Stimulated activated CD4-positive, alpha-beta T cell treated with anti-CD3 and anti-CD28 coated beads, Interleukin-4, amount 100 ng/mL, for 48 hours (primary cell): ENCODE measurements at regions not wholly inside any gene's neighbourhood (a gene's known extent, or its start where the extent isn't known, plus 50 kb on each side); places are given as distances from the start of the nearest gene placed in this dataset.
A peak's percentile ranks its signal among the peaks of the same experiment; 100 is the strongest.
"Not testable (repeated sequence)": the region's sequence is repeated elsewhere in the genome, so short reads cannot be mapped to it uniquely, and the experiment has no call there.

ENCODE experiments used
- DNase-seq, 2 donors: peaks; one replicate each; pipeline ENCODE4 v3.0.0-alpha.2; 2020; ENCODE audit warnings: low read depth in 2 of 2

- no peak for DNase-seq
Observed at GRCh38 chr1:143699731-143700130, 272.1 kb downstream of the FAM72C start.

DNA sequence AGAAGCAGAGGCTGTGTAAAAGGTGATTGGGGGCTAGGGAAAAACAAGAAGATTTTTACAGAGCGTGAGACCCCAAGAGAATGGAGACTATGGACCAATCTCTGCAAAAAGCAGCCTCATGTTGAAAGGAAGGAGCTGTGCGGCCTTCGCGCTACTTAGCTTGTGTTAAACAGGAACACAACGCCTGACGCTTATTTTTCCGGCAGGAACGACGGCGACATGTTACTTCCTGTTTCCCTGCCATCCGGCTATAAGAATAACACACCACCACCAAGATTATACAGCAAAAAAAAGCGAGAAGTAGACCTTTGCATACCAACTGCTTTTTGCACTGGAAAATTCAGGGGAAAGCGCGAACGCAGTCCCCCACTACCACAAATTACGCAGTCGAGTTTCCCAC, 272.7 kb downstream of the FAM72C start:
- no peak for DNase-seq

DNA sequence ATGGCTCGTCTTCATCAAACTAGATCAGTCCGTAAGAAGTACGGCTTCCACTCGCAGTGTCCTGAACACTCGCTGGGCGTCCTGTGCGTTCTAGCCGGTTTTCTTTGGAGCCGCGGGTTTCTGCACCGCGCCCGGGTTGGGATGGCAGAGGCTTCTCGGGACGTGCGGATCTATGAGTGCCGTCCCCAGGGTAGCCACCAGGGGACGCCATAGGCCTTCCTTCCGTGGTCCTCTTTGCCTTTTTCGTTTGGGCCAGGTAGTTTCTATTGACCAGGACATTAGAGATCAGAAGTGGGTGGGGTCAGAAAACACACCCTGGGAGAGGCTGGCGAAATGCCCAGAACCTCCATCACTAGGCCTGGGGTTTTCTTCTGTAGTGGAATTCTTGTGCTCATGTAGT, 273.8 kb downstream of the FAM72C start:
- DNase-seq, result peak; percentile 15 to 33

DNA sequence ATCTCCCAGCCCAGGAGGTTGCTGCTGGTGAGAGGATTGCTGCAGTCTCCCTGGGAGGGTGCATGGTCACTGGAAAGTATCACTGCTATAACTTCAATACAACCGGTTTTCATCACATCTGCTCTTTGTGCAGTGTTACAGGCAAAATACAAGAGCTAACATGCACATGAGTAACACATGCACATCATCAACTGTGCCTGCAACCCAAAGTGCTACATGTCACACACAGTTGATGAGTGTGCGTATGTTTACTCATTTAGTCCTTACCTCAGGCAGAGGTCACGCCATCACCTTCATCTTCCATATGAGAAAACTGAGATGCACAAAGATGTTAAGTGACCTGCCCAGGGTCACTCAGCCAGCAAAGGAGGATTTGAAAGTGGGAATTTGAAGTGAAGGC, 277.7 kb downstream of the FAM72C start:
- no peak for DNase-seq

DNA sequence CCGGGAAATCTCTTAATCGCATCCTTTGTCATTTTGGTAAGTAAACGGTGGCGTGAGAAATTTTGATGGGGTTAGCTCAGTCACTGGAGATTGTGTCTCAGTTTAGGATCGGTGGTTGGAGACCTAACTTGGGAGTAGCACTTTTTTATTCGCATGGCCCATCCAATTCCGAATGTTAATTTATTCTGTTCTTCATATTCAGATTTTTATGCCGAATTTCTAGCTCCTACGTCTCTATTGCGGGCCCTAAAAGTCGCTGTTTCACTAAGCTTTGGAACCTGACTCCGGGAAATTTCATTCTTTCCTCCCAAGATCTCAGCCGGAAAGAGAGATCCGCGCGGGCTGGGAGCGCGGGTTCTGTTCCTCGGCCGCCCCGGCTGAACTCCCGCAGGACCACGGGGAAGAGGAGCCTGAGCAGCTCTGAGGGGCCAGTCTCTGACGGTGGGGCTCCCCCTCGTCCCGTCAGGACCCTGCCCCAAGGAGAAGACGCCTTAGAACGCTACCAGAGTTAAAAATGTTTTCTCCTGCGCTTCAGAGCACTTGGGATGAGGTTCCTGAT, 279.7 kb downstream of the FAM72C start:
- DNase-seq, result no peak

GRCh38 chr1:143691400-143691891, 280.3 kb downstream of the FAM72C start:
- no peak for DNase-seq

DNA sequence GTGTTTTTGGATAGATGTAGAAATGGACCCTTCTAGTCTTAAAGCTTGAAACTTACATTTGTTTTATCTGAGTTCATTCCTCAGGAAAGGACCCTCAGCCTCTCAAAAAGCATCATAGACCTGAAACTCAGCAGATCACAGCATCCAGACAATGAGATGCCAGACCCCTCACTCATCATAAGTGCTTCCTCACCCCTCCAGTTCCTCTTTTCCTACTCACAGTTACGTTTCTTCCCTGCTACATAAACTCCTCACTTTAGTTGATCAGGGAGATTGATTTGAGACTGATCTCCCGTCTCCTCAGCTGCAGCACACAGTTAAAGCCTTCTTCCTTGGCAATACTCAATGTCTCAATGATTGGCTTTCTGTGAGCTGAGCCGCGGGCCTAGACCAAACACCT, 282.0 kb downstream of the FAM72C start:
- no peak for DNase-seq

- no peak for DNase-seq
Observed at GRCh38 chr1:143680304-143680703, 291.5 kb downstream of the FAM72C start.

DNA sequence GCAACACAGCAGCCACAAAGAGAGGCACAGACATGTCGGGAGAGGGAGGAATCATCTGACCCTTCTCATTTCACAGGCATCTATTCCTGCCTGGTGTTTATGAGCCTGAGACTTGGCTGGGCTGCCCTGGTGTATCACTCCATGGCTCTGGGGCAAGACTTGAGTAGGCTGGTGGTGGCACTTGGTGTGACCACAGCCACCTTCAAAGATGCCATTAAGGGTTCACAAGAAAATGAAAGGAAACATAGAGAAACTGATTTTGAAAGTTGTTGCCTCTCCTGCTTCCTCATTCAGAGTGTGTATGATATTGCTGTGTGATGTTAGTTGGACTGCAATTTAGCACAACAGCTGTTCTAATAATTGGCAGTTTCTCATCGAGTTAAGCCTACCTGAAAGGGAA, 298.8 kb downstream of the FAM72C start:
- DNase-seq, result no peak

- no peak for DNase-seq
Observed at GRCh38 chr1:143667730-143668129, 304.1 kb downstream of the FAM72C start.

DNA sequence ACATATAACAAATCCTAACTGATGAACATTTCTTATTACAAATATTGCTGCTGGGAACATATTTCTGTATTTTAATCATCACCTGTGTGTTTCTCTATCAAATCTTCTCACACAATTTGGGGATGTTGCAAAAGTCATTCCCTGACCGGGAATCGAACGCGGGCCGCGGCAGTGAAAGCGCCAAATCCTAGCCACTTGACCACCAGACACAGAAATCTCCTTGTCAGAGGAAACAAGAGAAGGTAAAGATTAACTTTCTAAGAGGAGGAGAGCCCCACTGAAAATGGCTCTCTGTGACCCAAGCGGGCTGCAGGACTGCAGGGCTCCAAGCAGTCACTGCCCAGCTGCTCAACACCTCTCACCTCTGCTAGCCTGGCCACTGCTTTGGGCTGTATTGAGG, 304.9 kb downstream of the FAM72C start:
- DNase-seq, result no peak

- DNase-seq, result no peak
Observed at GRCh38 chr1:143665606-143666005, 306.2 kb downstream of the FAM72C start.

DNA sequence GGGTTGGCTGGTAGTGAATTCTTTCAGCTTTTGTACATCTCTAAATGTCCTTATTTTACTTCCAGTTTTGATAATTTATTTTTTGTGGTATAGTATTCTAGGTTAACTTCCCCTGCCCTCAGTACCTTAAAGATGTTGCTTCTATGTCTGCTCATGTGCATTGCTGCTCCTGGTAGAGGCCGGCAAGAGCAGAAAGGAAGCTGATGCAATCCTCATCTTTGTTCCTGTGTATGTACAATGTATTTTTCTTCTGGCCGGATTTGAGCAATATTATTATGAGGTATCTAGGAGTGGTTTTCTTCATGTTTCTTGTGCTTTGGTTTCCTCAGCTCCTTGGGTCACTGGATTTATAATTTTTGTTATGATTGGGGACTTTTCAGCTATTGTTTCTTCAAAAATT, 308.7 kb downstream of the FAM72C start:
- not testable (repeated sequence) for DNase-seq

GRCh38 chr1:143661418-143662101, 310.2 kb downstream of the FAM72C start:
- DNase-seq, result no peak

GRCh38 chr1:143660354-143660941, 311.3 kb downstream of the FAM72C start:
- DNase-seq, result no peak

DNA sequence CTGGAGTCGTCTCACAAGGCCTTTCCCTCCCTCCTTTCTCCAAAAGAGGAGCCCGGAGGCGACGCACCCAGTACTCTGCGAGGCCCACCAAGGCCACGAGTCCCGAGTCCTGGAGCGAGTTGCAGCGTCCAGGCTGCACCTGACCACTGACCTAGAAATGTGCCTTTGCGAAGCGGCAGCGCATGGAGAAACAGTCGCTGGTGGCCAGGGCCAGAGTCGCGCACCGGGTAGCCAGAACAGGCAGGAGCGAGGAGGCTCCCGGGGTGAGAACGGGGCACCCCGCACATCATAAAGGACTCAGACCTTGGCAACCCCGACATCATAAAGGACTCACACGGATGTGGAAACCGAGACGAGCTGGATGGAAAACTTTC, 318.4 kb downstream of the FAM72C start:
- no peak for DNase-seq

GRCh38 chr1:143652744-143653428, 318.9 kb downstream of the FAM72C start:
- no peak for DNase-seq

- no peak for DNase-seq
Observed at GRCh38 chr1:143652187-143652586, 319.6 kb downstream of the FAM72C start.

DNA sequence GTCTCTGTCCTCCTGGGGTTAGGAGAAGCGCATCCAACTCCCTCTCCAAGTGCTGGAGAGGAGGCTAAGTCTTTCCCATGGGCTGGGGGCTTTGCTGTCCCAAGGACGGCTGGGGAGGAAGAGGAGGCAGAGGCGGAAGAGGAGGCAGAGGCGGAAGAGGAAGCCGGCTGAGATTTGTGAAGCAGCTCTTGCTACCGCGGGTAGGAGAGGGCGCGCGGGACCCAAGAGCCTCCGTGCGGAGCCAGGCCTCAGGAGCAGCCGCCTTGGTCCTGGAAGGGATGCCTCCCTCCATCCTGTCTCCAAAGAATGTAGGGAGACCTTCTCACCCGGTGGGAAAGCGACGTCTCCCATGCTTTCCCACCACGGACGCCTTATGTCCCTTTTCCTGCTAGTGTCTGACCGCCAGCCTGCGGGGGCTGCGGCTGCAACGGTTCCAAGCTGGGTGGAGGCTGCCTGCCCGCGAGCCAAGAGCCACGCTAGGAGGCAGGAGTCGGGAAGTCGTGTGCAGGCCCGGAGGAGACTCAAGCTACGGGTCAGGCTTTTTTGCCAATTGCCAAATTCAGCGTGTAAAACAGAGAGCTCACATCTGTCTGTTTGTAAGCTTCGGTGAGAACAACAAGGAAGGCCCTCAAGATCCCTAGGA, 320.3 kb downstream of the FAM72C start:
- DNase-seq, result no peak

GRCh38 chr1:143644035-143644434, 327.8 kb downstream of the FAM72C start:
- DNase-seq, result not testable (repeated sequence)

DNA sequence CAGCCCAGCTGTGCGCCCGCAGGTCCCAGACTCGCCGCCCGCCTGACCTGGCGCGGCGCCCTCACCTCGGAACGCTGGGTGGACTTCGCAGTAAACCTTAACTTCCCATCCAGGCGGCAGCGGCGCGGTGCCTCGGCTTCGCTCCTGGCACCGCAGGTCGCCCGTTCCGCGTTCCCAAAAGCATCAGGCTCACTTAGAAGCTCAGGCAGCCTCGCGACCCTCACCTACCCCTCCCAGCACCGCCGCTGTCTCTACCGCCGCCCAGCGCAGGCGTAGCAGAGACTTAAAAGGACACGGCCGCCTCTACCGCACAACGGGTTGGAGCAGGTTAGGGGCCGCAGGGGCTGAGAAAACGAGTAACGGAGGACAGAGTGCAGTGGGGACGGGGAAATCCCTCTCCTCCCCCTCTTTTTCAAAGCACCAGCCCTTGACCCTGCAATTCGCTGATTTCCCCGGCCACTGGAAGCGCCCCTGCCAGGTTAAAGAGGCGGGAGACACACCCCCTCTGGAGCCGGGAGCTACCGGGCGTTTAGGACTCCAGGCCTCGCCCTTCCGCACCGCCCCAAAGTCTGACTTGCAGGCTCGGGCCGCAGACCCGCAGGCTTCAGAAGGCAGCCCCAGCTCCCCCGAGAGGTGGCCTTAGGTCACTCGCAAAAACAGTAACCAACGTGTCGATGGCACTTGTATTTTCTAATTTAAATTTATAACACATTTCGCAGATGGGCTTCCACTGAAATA, 328.5 kb downstream of the FAM72C start:
- DNase-seq, result no peak

- DNase-seq, result no peak
Observed at GRCh38 chr1:143625886-143626285, 345.9 kb downstream of the FAM72C start.
